NCI-H187 (cell line): ENCODE measurements at regions not wholly inside any gene's neighbourhood (a gene's known extent, or its start where the extent isn't known, plus 50 kb on each side); places are given as distances from the start of the nearest gene placed in this dataset.

Experiments
- DNase-seq, 2 experiments: peaks; one replicate each; lab custom pipeline; 2025; lab: John Stamatoyannopoulos, UW

DNA sequence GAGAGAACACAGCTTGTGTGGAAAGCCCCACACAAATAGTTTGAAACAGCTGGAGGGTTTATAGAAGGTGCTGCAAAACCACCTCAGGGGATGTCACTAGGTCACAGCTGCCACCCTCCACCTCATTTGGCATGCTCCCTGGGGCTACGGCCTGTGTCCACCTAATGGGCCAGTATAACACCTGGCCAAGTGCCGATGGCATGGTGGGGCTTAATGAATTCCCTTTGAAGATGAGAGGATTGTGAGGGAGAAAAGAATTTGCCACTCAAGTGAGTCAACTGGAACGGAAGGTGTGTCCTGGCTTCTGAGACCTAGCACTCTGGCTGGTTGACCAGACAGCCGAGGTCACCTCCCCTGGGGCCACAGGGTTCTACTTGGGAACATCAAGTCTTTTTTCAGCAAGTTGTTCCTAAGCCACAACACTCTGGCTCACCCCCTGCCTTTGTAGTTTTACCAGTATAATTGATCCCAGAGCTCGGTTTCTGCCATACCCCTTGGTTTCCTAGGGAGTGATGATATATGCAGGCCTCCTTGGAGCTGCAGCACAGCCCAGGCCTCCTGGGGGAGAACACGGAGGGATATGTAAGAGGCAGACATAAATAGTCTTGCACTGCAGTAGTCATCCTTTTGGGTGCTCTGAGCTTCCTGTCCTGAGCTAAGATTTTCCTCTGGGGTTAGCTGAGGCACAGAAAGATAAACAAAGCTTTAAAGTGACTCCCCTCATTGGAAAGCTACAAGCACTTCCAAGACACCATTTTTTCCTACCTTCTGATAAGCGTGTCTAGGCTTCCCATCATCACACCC, 178.2 kb upstream of the LPP start:
- DNase-seq: no peak

DNA sequence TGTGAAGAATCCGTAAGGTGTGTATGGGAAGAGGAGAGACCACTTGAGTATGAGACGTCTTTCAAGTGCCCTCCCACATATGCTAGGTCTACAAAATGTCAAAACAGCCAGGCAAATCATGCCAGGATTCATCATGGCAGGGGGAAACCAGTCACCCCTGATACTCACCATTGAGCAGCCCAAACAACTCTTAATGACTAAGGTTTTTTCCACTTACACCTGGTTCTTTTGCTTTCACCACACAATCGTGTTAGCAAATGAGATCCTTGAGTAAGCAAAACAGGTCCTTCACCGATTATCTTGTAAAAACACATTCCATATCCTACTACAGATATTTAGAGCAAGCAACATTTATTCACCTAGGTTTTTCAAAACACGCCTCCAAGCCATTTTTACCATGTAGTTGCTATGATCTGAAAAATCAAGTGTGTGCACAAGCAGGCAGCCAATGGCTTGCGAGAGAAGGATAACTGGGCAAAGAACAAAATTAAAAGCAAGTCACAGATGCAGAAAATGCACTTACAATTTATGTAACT, 177.5 kb upstream of the LPP start:
- no peak for DNase-seq

DNA sequence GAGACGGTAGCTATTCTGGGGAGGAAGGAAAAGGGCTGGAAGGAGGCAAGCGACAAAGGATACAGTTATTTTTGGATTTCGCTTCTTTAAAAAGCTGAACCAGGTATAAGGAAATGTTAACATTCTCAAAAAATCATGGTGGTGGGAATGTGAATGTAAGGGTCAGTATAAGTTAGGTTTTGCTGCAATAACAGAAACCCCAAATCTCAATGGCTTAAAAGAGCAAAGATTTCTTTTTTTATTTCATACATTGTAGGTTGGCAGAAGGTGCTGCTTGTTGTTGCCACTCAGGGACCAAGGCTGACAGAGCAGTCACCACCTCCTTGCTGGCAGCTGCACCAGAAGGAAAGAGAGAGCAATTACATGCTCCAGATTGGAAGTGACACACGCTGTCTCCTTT, 176.3 kb upstream of the LPP start:
- DNase-seq: no peak

DNA sequence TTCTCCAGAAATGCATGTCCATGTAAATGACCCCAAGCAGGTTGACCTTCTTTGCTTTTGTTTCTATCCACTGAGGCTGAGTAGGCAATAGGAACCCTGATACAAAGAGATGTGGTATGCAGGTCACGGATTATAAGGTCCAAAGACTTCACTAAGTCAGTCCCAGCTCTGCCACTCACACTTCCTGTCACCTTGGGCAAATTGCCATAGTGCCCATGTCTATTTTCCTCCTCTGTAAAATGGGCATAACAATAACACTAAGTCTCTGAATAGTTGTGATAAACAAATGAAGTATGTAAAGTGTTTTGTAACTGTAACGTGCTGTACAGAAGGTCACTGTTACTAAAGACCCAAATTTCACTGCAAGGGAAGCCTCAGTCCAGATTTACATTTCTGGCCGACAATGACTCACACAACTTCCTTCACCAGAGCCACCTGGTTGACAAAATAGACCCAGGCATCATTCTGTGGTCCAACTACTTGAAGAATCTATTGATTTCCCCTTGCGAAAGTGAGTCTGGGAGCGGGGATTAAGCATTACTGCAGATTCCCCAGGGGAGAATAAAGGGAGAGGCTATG, 175.4 kb upstream of the LPP start:
- DNase-seq: no peak

DNA sequence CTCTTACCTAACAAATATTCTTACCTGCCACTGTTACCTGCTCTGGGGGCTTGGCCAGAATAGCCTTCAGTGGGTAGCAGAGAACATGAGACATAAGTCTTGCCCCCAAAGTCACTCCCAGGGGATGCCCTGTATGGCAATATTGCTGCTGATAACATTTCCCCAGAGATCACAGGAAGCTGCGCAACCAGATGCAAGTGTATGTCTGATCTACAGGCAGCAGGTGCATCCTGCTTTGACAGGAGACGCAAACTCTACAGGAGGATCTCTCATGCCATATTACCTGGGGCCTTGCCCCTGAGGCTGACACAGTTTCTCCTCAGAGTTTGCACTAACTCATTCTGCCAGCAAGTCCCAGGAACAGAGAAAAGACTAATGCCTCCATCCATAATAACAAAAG, 174.4 kb upstream of the LPP start:
- DNase-seq: no peak

DNA sequence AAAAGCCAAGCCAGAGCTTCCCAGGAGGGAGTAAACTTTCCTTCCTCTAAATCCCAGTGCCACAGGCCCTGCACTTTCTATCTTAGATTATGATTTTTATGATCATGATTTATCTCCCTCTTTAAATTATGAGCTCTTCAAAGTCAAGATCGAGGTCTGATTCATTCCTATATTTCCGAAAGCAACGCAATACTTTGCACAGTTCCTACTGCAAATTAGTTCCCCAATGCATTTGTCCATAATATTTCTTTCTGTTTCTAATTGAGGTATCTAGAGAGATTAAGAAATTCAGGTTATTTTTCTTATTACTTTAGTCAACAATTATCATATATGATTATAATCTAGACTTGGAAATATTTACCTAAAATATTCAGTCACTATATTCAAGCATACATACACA, 173.1 kb upstream of the LPP start:
- DNase-seq: no peak

DNA sequence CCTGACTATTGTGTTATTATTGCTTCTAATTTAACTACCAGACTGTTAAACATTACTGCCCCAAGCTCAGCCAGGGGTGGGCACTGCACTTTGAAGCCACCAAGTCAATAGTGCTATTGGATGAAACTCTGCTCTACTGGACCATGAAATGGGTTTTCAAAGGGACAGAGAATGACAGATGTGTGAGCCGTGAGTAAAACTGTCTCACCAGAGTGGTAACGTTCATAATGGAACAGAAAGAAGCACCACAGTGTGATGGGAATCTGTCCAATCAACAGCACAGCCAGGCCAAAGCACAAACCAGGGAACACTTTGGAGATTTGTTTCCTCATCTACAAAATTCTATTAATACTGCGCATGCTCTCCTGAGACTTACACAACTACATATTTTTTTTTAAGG, 171.8 kb upstream of the LPP start:
- no peak for DNase-seq

DNA sequence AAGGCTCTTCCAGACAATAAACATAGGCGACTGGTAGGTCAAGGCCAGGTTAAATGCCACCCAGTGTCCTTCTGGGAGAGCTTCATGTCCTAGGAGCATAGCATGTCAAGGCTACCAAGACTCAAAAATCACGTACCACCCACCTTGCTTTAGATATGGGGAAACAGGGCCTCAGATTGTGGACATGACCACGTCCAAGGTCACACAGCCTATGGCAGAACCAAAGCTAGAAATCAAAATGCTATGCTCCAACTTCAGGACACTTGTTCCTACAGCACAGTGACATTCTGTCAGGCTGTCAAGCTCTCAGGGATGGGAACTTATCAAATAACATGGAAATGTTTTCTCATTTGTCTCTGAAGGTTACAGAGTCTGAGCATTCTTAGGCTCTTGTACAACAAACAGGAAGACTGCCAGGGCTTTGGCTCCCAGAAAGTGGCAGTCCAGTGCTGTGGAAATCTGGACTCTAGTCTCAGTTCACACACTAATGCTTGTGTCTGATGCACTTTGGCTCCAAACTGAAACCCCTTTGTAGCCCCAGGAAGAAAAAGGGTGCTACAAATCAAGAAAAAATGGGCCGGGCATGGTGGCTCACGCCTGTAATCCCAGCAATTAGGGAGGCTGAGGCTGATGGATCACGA, 170.4 kb upstream of the LPP start:
- DNase-seq: no peak

DNA sequence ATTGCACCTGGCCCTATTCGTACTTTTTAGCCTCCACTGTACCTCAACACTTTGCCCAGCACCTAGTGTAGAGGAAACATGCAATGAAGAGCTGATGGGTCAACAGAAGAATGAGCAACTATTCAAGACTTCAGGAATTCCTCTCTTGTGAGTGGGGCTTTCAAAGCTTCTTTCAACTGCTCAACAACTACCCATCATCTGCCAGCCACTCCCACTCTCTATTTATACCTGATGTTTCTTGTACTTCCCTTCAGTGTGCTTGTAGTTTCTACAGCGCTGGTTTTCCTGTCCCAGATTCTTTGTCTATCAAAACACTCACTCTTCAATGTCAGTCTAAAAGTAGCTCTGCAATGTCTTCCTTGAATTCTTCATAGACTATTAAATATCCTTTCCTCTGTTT, 168.3 kb upstream of the LPP start:
- no peak for DNase-seq

DNA sequence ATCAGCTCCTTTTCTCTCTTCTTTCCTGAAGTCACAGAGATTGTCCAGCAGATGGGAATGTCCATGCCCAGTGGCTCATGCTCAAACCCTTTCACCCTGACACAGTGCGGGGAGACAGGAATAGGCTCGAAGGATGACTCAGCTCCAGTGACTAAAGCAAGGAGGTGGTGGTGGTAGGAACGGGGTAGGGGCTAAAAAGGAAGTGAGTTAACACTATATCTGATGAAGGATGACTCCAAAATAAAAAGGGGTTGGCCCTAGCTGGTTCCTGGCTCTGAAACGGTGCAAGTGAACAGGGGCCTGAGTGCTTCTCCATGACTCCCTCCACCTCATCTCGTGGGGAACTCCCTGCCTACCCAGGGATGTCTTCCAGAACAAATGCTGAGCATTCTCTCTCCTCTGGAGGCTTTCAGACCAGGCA, 167.4 kb upstream of the LPP start:
- no peak for DNase-seq

DNA sequence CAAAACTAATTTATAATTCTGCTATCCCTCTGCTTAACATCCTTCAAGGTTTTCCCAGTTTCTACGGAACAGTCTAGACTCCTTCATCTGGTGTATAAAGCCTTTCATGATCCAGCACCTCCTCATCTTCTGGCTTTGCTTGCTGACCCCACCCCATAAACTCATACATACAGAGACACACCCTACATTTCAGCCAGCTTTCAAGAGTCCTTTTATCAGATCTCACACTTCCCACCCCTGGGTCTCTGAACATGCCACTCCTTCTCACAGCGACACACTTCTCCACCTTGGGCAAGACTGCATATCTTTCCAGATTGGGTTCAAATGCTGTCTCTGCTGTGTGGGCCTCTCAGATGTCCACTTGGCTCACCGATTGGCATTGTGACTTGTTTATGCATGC, 166.8 kb upstream of the LPP start:
- DNase-seq: no peak

DNA sequence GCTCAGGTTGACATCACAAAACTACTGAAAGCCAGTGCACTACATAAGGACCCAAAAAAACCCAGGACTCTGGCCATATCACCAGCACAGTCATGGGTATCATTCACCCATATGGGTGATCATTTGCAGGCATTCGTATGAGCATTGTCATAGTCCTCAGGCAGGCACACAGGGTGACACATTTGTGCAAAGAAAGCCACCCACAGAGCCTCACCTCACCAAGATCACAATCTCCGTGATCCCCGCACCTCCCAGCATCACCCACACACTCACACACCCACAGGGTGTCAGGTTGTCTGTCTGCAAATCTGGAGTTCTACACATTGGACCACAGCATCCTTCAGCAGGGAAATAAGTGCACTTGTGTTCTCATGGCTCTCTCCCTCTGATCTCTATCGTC, 166.0 kb upstream of the LPP start:
- DNase-seq: no peak

DNA sequence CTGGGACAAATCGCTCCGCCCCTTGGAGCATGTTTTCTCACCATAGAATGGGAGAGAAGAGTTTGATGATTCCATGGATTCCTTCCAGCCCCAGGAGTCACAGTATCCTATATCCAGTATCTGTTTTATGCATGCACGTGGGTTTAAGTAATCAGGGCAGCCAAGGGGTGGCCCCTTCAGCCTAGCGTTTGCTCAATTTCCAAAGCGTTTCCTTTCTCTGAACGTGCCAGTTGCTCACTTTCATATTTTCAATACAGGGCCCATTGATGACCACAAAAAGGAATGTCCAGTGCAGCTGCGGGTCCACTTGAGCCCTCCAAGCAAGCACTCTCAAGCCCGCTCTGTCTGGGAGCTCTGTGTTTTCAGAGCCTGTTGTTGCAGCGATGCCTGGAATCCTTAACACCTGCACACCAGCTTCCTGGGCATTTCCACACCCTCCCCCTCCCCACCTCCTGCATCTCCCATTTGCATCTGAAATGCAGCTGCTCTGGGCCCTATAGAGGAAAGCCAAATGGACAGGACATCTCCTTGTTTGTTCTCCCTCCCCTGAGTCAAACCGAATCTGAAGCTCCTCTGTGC, 164.3 kb upstream of the LPP start:
- peak; percentile 43 to 61 for DNase-seq

DNA sequence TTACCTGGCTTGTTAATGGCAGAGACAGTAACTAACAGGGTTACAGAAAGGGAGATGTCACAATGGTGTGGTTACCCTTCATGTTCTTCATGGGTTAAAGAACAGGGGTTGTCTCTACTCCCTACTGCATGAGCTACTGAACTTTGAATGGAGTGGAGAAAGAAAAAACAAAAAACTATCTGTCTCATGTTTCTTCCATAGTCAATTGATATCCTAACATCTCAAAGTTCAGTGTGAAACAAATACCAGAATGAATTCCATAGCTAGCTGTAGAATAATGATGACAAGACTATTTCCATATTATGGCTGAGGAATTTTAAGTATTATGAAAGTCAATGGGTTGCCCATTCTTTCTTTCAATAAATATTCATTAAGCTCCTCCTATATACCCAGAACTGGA, 161.3 kb upstream of the LPP start:
- DNase-seq: no peak

DNA sequence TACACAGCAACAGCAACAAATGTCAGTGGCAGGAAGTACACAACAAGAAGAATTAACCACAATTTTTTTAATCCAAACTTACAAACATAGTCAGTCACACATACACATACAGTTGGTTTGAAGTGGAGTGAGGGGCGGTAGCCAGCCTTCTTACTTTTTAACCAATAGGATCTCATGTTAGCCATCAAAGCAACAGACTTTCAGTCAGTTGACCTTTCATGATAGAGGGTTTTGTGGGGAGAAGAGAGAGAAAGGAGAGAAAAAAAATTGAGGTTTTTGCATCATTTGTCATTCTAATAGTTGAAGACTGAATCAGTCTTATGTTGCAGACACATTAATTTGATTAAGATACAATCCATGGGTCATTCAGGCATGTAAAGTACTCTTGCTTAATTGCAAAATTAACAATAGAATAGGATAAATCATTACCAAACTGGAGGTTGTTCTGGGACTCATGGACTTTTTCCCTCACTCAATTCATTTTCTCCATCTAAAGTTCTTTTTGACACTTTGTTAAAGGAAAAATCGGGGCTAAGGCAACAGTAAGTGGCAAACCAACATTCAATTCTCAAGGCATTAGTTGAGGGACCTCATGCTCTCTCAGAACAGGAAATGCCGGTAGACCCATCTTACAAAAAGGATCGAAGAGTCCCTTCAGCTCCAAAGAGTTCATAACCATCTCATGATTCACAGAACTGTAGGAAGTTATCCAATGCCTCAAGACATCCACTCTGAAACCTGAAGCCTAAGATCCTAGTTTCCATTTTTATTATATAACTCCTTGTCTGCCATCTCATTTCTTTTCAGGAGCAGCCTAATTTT, 159.5 kb upstream of the LPP start:
- DNase-seq: no peak

DNA sequence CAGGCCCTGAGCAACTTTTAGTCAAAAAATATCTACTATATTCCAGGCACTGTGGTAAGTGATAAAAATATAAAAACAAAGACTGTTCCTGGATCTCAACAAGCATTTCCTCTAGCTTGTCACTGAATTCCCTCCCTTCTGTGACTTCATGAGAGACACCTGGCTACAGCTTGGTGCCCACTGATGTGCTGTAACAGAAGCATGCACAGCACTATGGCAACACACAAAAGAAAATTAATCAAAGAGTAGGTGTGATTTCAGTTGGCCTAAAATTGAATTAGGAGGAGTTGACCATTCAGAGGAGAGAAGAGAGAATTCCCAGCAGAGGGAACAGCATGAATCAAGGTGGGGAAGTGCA, 158.9 kb upstream of the LPP start:
- DNase-seq: no peak

DNA sequence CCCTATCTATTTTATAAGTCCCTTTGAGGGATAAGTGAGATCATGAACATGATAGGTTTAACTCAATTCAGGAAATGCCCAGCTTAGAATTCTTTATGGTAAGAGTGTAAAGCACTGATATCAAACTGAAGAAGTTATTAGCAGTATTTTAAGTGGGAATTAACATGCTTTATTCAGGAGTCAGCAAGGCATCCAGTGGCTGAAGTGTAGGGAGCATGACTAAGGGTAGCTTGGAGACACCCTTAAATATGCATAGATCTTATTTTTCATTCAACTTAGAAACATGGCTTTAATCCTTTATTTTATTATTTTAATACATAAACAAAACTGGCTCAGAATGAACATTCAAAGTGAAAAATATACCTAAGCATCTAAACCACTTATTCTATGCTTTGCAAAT, 158.3 kb upstream of the LPP start:
- DNase-seq: no peak

DNA sequence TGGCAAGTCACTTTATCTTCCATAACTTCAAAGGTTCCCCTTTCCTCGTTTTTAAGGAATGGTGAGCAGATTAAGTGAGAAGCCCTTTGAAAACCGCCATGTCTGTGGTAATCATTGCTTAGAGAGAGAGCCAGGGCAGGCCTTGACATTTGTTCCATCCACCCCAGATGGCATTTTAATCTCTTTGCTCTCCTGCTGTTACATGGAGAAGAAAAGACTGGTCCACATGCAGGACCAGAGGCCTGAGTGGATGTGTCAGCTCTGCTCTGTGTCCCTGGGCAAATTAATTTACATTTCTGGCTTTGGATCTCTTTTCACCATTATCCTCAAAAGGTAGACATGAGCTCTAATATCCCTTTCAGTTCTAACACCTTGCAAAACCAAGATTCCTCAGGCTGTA, 157.3 kb upstream of the LPP start:
- no peak for DNase-seq

DNA sequence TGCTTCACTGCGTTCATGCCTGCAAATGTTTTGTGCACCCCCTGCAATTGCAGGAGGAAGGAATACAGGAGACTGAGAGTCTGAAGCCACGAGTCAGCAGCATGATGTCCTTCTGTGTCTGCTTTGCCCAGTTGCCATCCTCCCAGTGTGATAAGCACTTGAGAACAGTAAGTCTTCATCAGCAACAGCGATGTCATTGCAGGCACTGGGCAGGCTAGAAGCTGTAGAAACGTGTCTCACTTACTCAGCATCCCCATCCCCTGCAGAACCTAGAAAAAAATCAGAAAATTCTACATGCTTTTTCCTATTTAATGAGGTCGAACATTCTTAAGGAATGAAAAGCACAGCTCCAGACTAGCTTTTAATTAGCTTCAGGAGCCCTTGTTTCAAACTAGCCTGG, 156.5 kb upstream of the LPP start:
- DNase-seq: no peak

DNA sequence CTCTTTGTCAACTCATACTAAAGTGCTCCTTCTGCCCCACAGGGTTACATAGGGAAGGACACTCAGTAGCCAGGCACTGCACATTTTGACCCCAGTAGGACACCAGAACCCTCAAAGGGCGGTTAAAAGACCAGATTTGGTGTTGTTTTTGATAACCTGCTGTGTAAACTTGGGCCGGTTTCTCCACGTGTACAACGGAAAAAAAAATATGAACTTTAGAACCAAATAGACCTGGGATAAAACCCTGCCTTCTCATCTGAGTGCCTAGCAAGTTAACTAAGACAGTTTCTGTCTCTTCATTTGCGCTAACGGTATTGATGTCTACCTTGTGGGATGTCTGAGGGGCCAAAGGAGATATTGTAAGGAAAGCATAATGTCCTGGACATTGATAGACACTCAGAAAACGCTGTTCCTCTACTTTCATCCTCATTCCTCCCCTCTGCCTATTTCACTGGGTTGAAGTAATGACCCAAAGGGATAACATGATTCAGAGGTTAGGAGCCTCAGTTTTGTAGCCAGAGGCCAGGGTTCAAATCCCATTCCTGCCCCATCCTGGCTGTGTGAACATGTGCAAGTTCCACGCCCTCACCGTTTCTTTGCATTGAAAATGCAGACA, 155.9 kb upstream of the LPP start:
- no peak for DNase-seq

DNA sequence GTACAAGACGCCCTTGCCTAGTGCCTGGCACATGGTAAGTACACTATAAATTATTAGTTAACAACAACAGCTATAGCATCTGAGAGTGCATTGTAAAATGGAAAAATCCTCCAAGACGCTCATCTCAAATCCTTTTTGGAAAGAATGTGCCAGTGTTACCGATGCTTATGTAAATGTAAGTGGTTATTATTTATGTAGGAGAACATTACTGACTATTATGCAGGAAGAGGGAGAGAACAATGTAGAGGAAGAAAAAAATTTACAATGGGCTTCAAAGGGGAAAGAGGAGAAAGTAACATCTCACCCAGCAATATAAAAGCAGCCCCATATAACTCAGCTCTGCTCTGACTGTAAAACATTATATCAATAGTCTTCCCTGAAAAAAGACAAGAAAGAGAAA, 155.3 kb upstream of the LPP start:
- no peak for DNase-seq

DNA sequence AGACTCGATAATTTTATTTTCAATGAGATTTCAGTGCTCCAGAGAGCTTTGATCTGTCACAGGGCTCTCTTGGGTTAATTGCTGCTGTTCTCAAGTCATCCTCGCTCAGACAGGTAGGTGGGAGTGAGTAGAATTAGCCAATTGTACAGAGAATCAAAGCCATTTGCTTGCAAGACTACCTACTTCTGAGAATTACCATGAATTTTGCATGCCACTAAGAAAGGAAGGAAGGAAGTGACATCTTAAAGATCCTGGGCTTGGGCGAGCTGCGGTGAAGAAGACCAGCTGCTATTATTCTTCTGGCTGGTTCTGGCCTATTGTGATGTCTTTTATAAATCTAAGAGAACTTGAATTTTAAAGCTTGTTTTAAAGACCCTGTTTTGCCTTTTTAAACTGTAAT, 154.1 kb upstream of the LPP start:
- DNase-seq: no peak
